COLO829 (cell line): ENCODE measurements at regions not wholly inside any gene's neighbourhood (a gene's known extent, or its start where the extent isn't known, plus 50 kb on each side); places are given as distances from the start of the nearest gene placed in this dataset.
"Not testable (repeated sequence)": the region's sequence is repeated elsewhere in the genome, so short reads cannot be mapped to it uniquely, and the experiment has no call there.

Source experiments
- DNase-seq: peaks from one replicate; pipeline ENCODE4 v3.0.0; 2012; ENCODE audit warnings: low spot score

DNA sequence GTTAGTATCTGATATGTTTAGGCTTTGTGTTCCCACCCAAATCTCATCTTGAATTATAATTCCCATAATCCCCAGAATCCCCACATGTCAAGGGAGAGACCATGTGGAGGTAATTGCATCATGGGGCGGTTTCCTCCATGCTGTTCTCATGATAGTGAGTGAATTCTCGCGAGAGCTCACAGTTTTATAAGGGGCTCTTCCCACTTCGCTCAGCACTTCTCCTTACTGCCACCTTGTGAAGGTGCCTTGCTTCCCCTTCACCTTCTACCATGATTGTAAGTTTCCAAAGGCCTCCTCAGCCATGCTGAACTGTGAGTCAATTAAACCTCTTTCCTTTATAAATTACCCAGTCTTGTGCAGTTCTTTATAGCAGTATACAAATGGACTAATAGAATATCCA, 371.9 kb upstream of the CCDC54 start:
- DNase-seq, result not testable (repeated sequence)

- DNase-seq, result no peak
Measured at GRCh38 chr3:107008213-107008612, 369.0 kb upstream of the CCDC54 start.

- DNase-seq, result no peak
Measured at GRCh38 chr3:107013641-107014040, 363.6 kb upstream of the CCDC54 start.

- DNase-seq, result no peak
Measured at GRCh38 chr3:107024551-107025026, 352.6 kb upstream of the CCDC54 start.

- DNase-seq, result no peak
Measured at GRCh38 chr3:107025961-107026360, 351.3 kb upstream of the CCDC54 start.

GRCh38 chr3:107028086-107028485, 349.2 kb upstream of the CCDC54 start:
- no peak for DNase-seq

DNA sequence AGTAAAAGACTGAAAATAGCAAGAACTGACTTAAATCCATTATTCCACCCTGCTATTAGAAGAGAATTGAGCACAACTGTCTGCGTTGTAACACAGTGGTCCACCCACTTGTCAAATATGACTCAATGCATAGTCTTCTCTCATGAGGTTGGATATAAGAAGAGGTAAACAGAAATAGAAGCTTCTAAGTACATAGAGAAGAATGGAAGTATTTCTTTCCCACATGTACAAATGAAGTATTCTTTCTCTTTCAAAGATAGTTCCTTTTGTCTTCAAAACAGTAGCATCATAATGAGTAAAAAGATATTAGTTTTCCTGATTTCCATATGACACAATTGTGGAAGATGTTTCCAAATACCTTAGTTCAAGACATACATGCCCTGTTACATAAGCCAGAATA, 348.6 kb upstream of the CCDC54 start:
- peak; percentile 49 for DNase-seq

DNA sequence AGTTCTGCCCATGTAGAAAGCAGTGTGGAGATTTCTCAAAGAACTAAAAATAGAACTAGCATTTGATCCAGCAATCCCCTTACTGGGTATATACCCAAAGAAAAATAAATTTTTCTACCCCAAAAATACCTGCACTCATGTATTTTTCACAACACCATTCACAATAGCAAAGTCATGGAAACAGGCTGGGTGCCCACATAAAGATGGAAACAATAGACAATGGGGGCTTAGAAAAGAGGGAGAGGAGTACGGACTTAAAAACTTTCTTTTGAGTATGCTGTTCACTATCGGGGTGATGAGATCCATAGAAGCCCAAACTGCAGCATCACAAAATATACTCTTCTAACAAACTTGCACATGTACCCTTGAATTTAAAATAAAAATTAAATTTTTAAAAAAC, 345.1 kb upstream of the CCDC54 start:
- no peak for DNase-seq

GRCh38 chr3:107034142-107034541, 343.1 kb upstream of the CCDC54 start:
- DNase-seq, result no peak

DNA sequence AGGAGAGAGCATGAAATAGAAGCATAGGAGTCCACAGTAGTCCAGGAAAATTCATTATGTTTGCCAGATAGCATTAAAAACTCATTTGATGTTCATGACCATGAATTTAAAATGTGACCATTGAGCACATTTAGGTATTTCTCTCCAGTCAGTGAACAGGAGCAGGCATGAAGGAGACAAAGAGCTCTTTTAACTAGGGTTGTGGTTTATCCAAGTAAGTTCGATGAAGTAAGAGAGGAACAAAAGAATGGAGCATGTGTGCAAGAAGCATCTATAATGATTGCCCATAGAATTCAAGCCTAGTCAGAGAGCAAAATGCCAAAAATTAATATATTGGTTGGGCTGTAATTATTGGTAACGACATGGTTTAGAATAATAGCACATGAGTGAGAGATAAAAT, 342.1 kb upstream of the CCDC54 start:
- peak; percentile 57 for DNase-seq

DNA sequence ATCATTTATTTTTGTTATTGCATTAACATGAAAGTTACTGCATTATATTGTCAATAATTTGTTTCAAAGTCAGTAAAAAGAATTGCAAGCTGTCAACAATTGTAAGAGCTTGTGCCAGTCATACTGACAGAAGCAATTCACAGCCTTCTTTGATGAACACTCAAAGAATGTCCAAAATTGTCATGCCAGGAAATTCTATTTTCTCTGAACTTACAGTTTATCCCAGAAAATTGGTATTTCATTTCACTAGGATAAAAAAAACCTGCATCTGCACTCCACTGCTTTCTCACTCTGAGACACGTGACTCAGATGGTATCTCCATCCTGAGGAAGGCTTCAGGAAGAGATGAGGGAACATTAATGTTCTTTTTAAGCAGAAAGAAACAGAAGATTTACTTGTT, 332.6 kb upstream of the CCDC54 start:
- DNase-seq, result no peak

GRCh38 chr3:107045791-107046190, 331.4 kb upstream of the CCDC54 start:
- DNase-seq, result no peak

GRCh38 chr3:107055181-107055942, 321.9 kb upstream of the CCDC54 start:
- no peak for DNase-seq

GRCh38 chr3:107061466-107061865, 315.8 kb upstream of the CCDC54 start:
- peak; percentile 73 for DNase-seq

GRCh38 chr3:107062310-107062709, 314.9 kb upstream of the CCDC54 start:
- DNase-seq, result no peak

- no peak for DNase-seq
Measured at GRCh38 chr3:107062787-107063186, 314.5 kb upstream of the CCDC54 start.

GRCh38 chr3:107063351-107063750, 313.9 kb upstream of the CCDC54 start:
- no peak for DNase-seq

- DNase-seq, result peak; percentile 74
Measured at GRCh38 chr3:107064405-107065060, 312.7 kb upstream of the CCDC54 start.

GRCh38 chr3:107065094-107065861, 312.0 kb upstream of the CCDC54 start:
- DNase-seq, result peak; percentile 56

- no peak for DNase-seq
Measured at GRCh38 chr3:107067421-107067820, 309.8 kb upstream of the CCDC54 start.

GRCh38 chr3:107068980-107069379, 308.3 kb upstream of the CCDC54 start:
- DNase-seq, result peak; percentile 91

GRCh38 chr3:107076946-107077345, 300.3 kb upstream of the CCDC54 start:
- DNase-seq, result no peak

- DNase-seq, result peak; percentile 77
Measured at GRCh38 chr3:107077391-107077790, 299.8 kb upstream of the CCDC54 start.
